HepG2 (cell line): ENCODE measurements at regions not wholly inside any gene's neighbourhood (a gene's known extent, or its start where the extent isn't known, plus 50 kb on each side); places are given as distances from the start of the nearest gene placed in this dataset.

Source experiments
- ATAC-seq: fragments of 200-7000 bp; cut with Tn5 transposase; 3 replicates; pipeline ENCODE4 v1.9.1; 2020; ENCODE audit warnings: mild to moderate bottlenecking, moderate library complexity
- BruUV-seq: library from RNA; stranded (reverse); fragments of 400-500 nt; replicated peaks from 2 replicates; lab custom pipeline; 2021; lab: Mats Ljungman, UMichigan
- CTCF ChIA-PET: fragments of 300-600 bp; formaldehyde crosslinking; extraction: SDS; loops from one replicate; lab custom pipeline; 2021; ENCODE audit warnings: low total read pairs, inconsistent platforms, low intra/inter-chr PET ratio; lab: Yijun Ruan, JAX
- POLR2A ChIA-PET: fragments of 350-600 bp; sonication (Branson Sonifier 250); formaldehyde crosslinking; loops from one replicate; lab custom pipeline; 2020; ENCODE audit warnings: antibody characterized with exemption, inconsistent platforms; lab: Yijun Ruan, JAX
- DNase-seq: peaks from one replicate; pipeline ENCODE4 v3.0.0-alpha.2; 2015; ENCODE audit warnings: low spot score
- FAIRE-seq: peaks from 3 replicates; lab custom pipeline; 2011; peaks lifted over from hg19 to GRCh38; lab: Jason Lieb, UNC
- H2AFZ ChIP-seq: one replicate; pipeline ENCODE4 v1.6.1; 2011; ENCODE audit warnings: low read length, inconsistent platforms
- H3K27ac ChIP-seq: fragments of 300-600 bp; 3 replicates; pipeline ENCODE4 v1.8.0; 2011; ENCODE audit warnings: mixed run types, mild to moderate bottlenecking, mixed read lengths, low read length, inconsistent platforms; ENCODE audit not compliant: insufficient read depth; ENCODE audit errors: extremely low read length
- H3K27me3 ChIP-seq, 2 experiments: fragments of 200-600 bp in 1 of 2; 2 replicates in 1 of 2; 3 replicates in 1 of 2; pipeline versions ENCODE4 v1.6.0 to v1.8.0; 2011; ENCODE audit warnings: low read length in 2 of 2, mild to moderate bottlenecking in 2 of 2, moderate library complexity in 2 of 2, inconsistent platforms in 1 of 2; ENCODE audit not compliant: insufficient read depth in 2 of 2, control insufficient read depth in 1 of 2
- H3K36me3 ChIP-seq, 2 experiments: fragments of 200-600 bp in 1 of 2; replicated peaks in 1 of 2; 2 replicates in 1 of 2; 3 replicates in 1 of 2; pipeline versions ENCODE4 v1.5.1 to v1.8.0; 2011; ENCODE audit warnings: low read length in 2 of 2, inconsistent platforms in 1 of 2; ENCODE audit not compliant: insufficient read depth in 2 of 2, control insufficient read depth in 1 of 2
- H3K4me1 ChIP-seq: 2 replicates; pipeline ENCODE4 v1.5.1; 2012; ENCODE audit warnings: low read length, inconsistent platforms; ENCODE audit not compliant: insufficient read depth
- H3K4me2 ChIP-seq: 2 replicates; pipeline ENCODE4 v1.6.0; 2011; ENCODE audit warnings: low read depth, low read length, inconsistent platforms
- H3K4me3 ChIP-seq, 3 experiments: fragments of 200-600 bp in 1 of 3; sonication (generic), shearing (Covaris generic) in 1 of 3; replicated peaks in 1 of 3; 2 replicates each; pipeline ENCODE4 v1.5.1; 2011 to 2016; ENCODE audit warnings: low read length in 3 of 3, inconsistent platforms in 2 of 3, low read depth in 2 of 3, mild to moderate bottlenecking in 2 of 3, control low read depth in 1 of 3, mixed read lengths in 1 of 3; ENCODE audit not compliant: insufficient read depth in 1 of 3
- H3K79me2 ChIP-seq: one replicate; pipeline ENCODE4 v1.6.1; 2011; ENCODE audit warnings: low read length, inconsistent platforms; ENCODE audit not compliant: insufficient read depth
- H3K9ac ChIP-seq: 2 replicates; pipeline ENCODE4 v1.6.0; 2011; ENCODE audit warnings: mild to moderate bottlenecking, low read depth, low read length, inconsistent platforms; ENCODE audit not compliant: insufficient read depth
- H3K9me3 ChIP-seq: 2 replicates; pipeline ENCODE4 v1.5.1; 2012; ENCODE audit warnings: mild to moderate bottlenecking, low read length
- H4K20me1 ChIP-seq: 2 replicates; pipeline ENCODE4 v1.6.0; 2011; ENCODE audit warnings: inconsistent platforms, mild to moderate bottlenecking, low read length, moderate library complexity; ENCODE audit not compliant: insufficient read depth
- CBX2 ChIP-seq, 2 experiments: fragments of 200-600 bp in 1 of 2; sonication (generic); formaldehyde crosslinking in 1 of 2; IDR thresholded peaks; 2 replicates each; pipeline versions ENCODE4 v1.7.0 to v1.8.1; 2018 to 2022; ENCODE audit warnings: low read depth in 2 of 2, low read length in 1 of 2, mild to moderate bottlenecking in 1 of 2, missing genetic modification reagents in 1 of 2
- EEA1 ChIP-seq: sonication (generic); formaldehyde crosslinking; IDR thresholded peaks from 2 replicates; pipeline ENCODE4 v1.5.1; 2020; ENCODE audit warnings: mild to moderate bottlenecking, missing genetic modification reagents, borderline replicate concordance
- GTF2F1 ChIP-seq: fragments of 150-350 bp; IDR thresholded peaks from 2 replicates; pipeline ENCODE4 v1.6.1; 2014; ENCODE audit warnings: low read length
- HMG20B ChIP-seq: conservative IDR thresholded peaks from 2 replicates; pipeline ENCODE4 v1.6.1; 2016; ENCODE audit warnings: missing genetic modification reagents, missing compliant biosample characterization
- HOXA5 ChIP-seq: sonication (generic); formaldehyde crosslinking; IDR thresholded peaks from 2 replicates; pipeline ENCODE4 v1.4.0; 2020; ENCODE audit warnings: missing genetic modification reagents
- IKZF1 ChIP-seq: fragments of 450-650 bp; IDR thresholded peaks from 2 replicates; pipeline ENCODE4 v1.7.1; 2016
- MATR3 ChIP-seq: sonication (generic); formaldehyde crosslinking; IDR thresholded peaks from 2 replicates; pipeline ENCODE4 v1.4.0; 2020; ENCODE audit warnings: missing genetic modification reagents
- RARG ChIP-seq: sonication (generic); formaldehyde crosslinking; IDR thresholded peaks from 2 replicates; pipeline ENCODE4 v1.4.0; 2020; ENCODE audit warnings: low read depth, mild to moderate bottlenecking, missing genetic modification reagents
- RBAK ChIP-seq: sonication (generic); formaldehyde crosslinking; IDR thresholded peaks from 2 replicates; pipeline ENCODE4 v1.5.1; 2020; ENCODE audit warnings: mild to moderate bottlenecking, missing genetic modification reagents
- SSRP1 ChIP-seq: IDR thresholded peaks from 2 replicates; pipeline ENCODE4 v1.6.1; 2016; ENCODE audit warnings: control low read depth
- TRIM24 ChIP-seq: sonication (generic); formaldehyde crosslinking; IDR thresholded peaks from 2 replicates; pipeline ENCODE4 v1.8.0; 2022; ENCODE audit warnings: mild to moderate bottlenecking, missing genetic modification reagents
- U2AF1 ChIP-seq: fragments of 200-400 bp; formaldehyde crosslinking; optimal IDR thresholded peaks from 2 replicates; pipeline ENCODE3; 2017; ENCODE audit warnings: mild to moderate bottlenecking, low read depth, low read length
- ZBTB21 ChIP-seq: sonication (generic); formaldehyde crosslinking; IDR thresholded peaks from 2 replicates; pipeline ENCODE4 v1.4.0; 2020; ENCODE audit warnings: missing genetic modification reagents
- ZBTB38 ChIP-seq: sonication (generic); formaldehyde crosslinking; IDR thresholded peaks from 2 replicates; pipeline ENCODE4 v1.5.1; 2020; ENCODE audit warnings: mild to moderate bottlenecking, missing genetic modification reagents
- ZNF207 ChIP-seq: fragments of 450-650 bp; IDR thresholded peaks from 2 replicates; pipeline ENCODE4 v1.6.1; 2016; ENCODE audit warnings: antibody characterized with exemption, borderline replicate concordance
- ZNF577 ChIP-seq: sonication (generic); formaldehyde crosslinking; IDR thresholded peaks from 2 replicates; pipeline ENCODE4 v1.4.0; 2020; ENCODE audit warnings: mild to moderate bottlenecking, low read depth, missing genetic modification reagents, borderline replicate concordance
- ZNF775 ChIP-seq: sonication (generic); formaldehyde crosslinking; IDR thresholded peaks from 2 replicates; pipeline ENCODE4 v1.4.0; 2020; ENCODE audit warnings: missing genetic modification reagents, mild to moderate bottlenecking, moderate library complexity, borderline replicate concordance
- WGBS: methylation state at CpG from one replicate; pipeline ENCODE4 v1.1.6; 2017; ENCODE audit warnings: low lambda C conversion rate; 5-methylcytosine and 5-hydroxymethylcytosine counted together
- in situ Hi-C: cut with HindIII; loops from 2 replicates; pipeline ENCODE4 v1.10.0; 2017; ENCODE audit warnings: low pct_unique_long_range_greater_than_20kb; ENCODE audit not compliant: extremely low pct_ligation_motif_present
- intact Hi-C: fragments of 100-400 bp; cut with micrococcal nuclease; formaldehyde crosslinking; loops from one replicate; pipeline ENCODE4 v1.10.0; 2022; ENCODE audit not compliant: unreplicated experiment
- TF ChIP-seq, protein P1 (sequence below): sonication (generic); formaldehyde crosslinking; IDR thresholded peaks from 2 replicates; pipeline ENCODE4 v1.4.0; 2020; ENCODE audit warnings: mild to moderate bottlenecking, missing genetic modification reagents

DNA sequence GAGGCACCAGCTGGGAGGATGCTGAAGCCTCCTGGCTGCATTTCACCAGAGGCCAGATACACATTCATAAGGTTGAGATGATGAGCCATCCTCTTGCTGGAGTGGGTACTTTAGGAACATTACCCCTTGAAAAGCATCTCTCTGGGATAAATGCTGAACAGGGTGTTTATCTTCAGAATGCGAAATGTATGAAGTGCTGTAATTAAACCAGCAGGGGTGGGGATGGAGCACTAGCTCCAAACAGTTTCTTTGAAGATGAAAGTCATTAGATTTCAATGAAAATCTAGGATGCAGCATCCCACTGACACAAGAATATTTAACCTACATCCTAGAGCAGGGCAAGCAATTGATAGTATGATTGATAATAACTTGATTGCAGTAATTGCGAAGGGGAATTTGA, 158.1 kb downstream of the CYLD start:
- Histone ChIP-seq H3K4me1 (no peaks in the 10 kb centered on the region), H4K20me1 (no peaks in the 10 kb centered on the region), H3K79me2 (no peaks in the 10 kb centered on the region), H3K27ac (no peak overlapping the region), H3K9ac (no peak overlapping the region), H2AFZ (no peak overlapping the region), H3K9me3 (no peaks in the 10 kb centered on the region), H3K4me3 (no peak overlapping the region), H3K36me3 (no peaks in the 10 kb centered on the region), H3K27me3 (no peaks in the 10 kb centered on the region), H3K4me2 (no peak overlapping the region)
- CTCF ChIA-PET, result no interaction called here
- POLR2A ChIA-PET, result no interaction called here
- intact Hi-C loops, result no loop called here
- 3% methylated on average over 2 of the region's 2 CpGs for WGBS
- in situ Hi-C loops, result loop anchor here (25.0 kb wide), 1 partner anchor 862 kb away; no protein-coding TSS in a partner anchor
- ATAC-seq (no peak), FAIRE-seq (no peak), DNase-seq (no peak)
- TF ChIP-seq SSRP1 (CRISPR knock-in tag) (no peak), HOXA5 (CRISPR knock-in tag) (no peak), ZNF775 (CRISPR knock-in tag) (no peak), HMG20B (CRISPR knock-in tag) (no peak), ZNF577 (CRISPR knock-in tag) (no peak), ZBTB38 (CRISPR knock-in tag) (no peak), EEA1 (CRISPR knock-in tag) (no peak), ZNF207 (no peak), ZBTB21 (CRISPR knock-in tag) (no peak), U2AF1 (no peak), GTF2F1 (no peak)
- BruUV-seq, result no TSS peak

GRCh38 chr16:50889746-50890145, 147.9 kb downstream of the CYLD start:
- no peak overlapping the region for H3K9ac ChIP-seq
- in situ Hi-C loops, result loop anchor here (25.0 kb wide), 1 partner anchor 873 kb away; no protein-coding TSS in a partner anchor
- CTCF ChIA-PET, result no interaction called here

More at GRCh38 chr16:50889746-50890145, 147.9 kb downstream of the CYLD start:
- no peaks in the 10 kb centered on the region for H3K4me1 ChIP-seq
- H2AFZ ChIP-seq, result no peak overlapping the region
- WGBS, result 7% methylated on average over 7 of the region's 7 CpGs
- no peaks in the 10 kb centered on the region for H4K20me1 ChIP-seq
- H3K79me2 ChIP-seq, result no peaks in the 10 kb centered on the region
- TF ChIP-seq CBX2 (IDR thresholded peaks at IDR 0.05; ENCODE audit: low read depth, low read length) (no peak), CBX2 (CRISPR knock-in tag; IDR thresholded peaks at IDR 0.05; ENCODE audit: low read depth) (no peak), TRIM24 (CRISPR knock-in tag) (no peak), MATR3 (CRISPR knock-in tag) (no peak), IKZF1 (no peak), RARG (no peak), RBAK (CRISPR knock-in tag) (no peak)
- TF ChIP-seq, protein P1, sequence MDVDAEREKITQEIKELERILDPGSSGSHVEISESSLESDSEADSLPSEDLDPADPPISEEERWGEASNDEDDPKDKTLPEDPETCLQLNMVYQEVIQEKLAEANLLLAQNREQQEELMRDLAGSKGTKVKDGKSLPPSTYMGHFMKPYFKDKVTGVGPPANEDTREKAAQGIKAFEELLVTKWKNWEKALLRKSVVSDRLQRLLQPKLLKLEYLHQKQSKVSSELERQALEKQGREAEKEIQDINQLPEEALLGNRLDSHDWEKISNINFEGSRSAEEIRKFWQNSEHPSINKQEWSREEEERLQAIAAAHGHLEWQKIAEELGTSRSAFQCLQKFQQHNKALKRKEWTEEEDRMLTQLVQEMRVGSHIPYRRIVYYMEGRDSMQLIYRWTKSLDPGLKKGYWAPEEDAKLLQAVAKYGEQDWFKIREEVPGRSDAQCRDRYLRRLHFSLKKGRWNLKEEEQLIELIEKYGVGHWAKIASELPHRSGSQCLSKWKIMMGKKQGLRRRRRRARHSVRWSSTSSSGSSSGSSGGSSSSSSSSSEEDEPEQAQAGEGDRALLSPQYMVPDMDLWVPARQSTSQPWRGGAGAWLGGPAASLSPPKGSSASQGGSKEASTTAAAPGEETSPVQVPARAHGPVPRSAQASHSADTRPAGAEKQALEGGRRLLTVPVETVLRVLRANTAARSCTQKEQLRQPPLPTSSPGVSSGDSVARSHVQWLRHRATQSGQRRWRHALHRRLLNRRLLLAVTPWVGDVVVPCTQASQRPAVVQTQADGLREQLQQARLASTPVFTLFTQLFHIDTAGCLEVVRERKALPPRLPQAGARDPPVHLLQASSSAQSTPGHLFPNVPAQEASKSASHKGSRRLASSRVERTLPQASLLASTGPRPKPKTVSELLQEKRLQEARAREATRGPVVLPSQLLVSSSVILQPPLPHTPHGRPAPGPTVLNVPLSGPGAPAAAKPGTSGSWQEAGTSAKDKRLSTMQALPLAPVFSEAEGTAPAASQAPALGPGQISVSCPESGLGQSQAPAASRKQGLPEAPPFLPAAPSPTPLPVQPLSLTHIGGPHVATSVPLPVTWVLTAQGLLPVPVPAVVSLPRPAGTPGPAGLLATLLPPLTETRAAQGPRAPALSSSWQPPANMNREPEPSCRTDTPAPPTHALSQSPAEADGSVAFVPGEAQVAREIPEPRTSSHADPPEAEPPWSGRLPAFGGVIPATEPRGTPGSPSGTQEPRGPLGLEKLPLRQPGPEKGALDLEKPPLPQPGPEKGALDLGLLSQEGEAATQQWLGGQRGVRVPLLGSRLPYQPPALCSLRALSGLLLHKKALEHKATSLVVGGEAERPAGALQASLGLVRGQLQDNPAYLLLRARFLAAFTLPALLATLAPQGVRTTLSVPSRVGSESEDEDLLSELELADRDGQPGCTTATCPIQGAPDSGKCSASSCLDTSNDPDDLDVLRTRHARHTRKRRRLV (CRISPR knock-in tag), result no peak
- no peaks in the 10 kb centered on the region for H3K9me3 ChIP-seq
- no peak overlapping the region for H3K4me3 ChIP-seq
- no peak for ATAC-seq
- H3K27ac ChIP-seq, result no peak overlapping the region
- no peaks in the 10 kb centered on the region for H3K36me3 ChIP-seq
- peaks cover 0 to 7% of the 10 kb centered on the region in 2 experiments; a peak in 2 of 5 replicates for H3K27me3 ChIP-seq
- no peak overlapping the region for H3K4me2 ChIP-seq
- BruUV-seq, result no TSS peak
- intact Hi-C loops, result no loop called here
- FAIRE-seq, result no peak
- POLR2A ChIA-PET, result no interaction called here
- no peak for DNase-seq
